Lung (tissue), 11 donors: ENCODE measurements at regions not wholly inside any gene's neighbourhood (a gene's known extent, or its start where the extent isn't known, plus 50 kb on each side); places are given as distances from the start of the nearest gene placed in this dataset.
"Not testable (repeated sequence)": the region's sequence is repeated elsewhere in the genome, so short reads cannot be mapped to it uniquely, and the experiment has no call there.

Experiments used
- ATAC-seq: fragments of 200-7000 bp; cut with Tn5 transposase; one replicate; pipeline ENCODE4 v1.9.1; 2020; ENCODE audit warnings: moderate number of reproducible peaks; ENCODE audit not compliant: insufficient read depth, low FRiP score
- DNase-seq, 3 donors: peaks; one replicate each; pipeline ENCODE4 v3.0.0-alpha.2; 2013 to 2017
- H3K27ac ChIP-seq, 2 donors: one replicate each; pipeline ENCODE4 v1.5.1; 2013; ENCODE audit warnings: mild to moderate bottlenecking in 2 of 2, moderate library complexity in 2 of 2, control low read depth in 1 of 2, inconsistent platforms in 1 of 2, low read depth in 1 of 2, low read length in 1 of 2
- H3K27me3 ChIP-seq, 3 donors: one replicate each; pipeline ENCODE4 v1.5.1; 2013; ENCODE audit warnings: low read length in 2 of 3; ENCODE audit not compliant: control insufficient read depth in 3 of 3, insufficient read depth in 3 of 3
- H3K36me3 ChIP-seq, 4 donors: one replicate each; pipeline ENCODE4 v1.5.1; 2013; ENCODE audit warnings: low read length in 4 of 4, mild to moderate bottlenecking in 1 of 4, moderate library complexity in 1 of 4; ENCODE audit not compliant: control insufficient read depth in 4 of 4, insufficient read depth in 4 of 4
- H3K4me1 ChIP-seq, 5 donors: one replicate each; pipeline ENCODE4 v1.5.1; 2013; ENCODE audit warnings: low read length in 5 of 5, mild to moderate bottlenecking in 2 of 5, moderate library complexity in 1 of 5; ENCODE audit not compliant: control insufficient read depth in 5 of 5, insufficient read depth in 5 of 5
- H3K4me3 ChIP-seq: one replicate; pipeline ENCODE4 v1.5.1; 2013; ENCODE audit warnings: mild to moderate bottlenecking, control low read depth, moderate library complexity
- H3K9ac ChIP-seq, 2 donors: one replicate each; pipeline ENCODE4 v1.5.1; 2013; ENCODE audit warnings: low read length in 2 of 2, control low read depth in 1 of 2; ENCODE audit not compliant: insufficient read depth in 1 of 2
- H3K9me3 ChIP-seq, 4 donors: one replicate each; pipeline ENCODE4 v1.5.1; 2013; ENCODE audit warnings: low read length in 3 of 4, mild to moderate bottlenecking in 1 of 4, moderate library complexity in 1 of 4; ENCODE audit not compliant: control insufficient read depth in 4 of 4, insufficient read depth in 3 of 4
- CTCF ChIP-seq: IDR thresholded peaks from 2 replicates; pipeline ENCODE4 v1.5.1; 2012; ENCODE audit warnings: mild to moderate bottlenecking; ENCODE audit errors: control extremely low read depth, extremely low read depth
- WGBS, 2 donors: extraction: QIAGEN DNeasy Blood & Tissue Kit; methylation state at CpG; one replicate each; pipeline ENCODE4 v1.1.7; 2013; 5-methylcytosine and 5-hydroxymethylcytosine counted together
- donor health status: control.
- donor health status: control.
- donor health status: Bipolar disorder and iron deficiency.
- donor health status: healthy.
- donor health status: DM: yes; HTN: yes; CAD: no.

DNA sequence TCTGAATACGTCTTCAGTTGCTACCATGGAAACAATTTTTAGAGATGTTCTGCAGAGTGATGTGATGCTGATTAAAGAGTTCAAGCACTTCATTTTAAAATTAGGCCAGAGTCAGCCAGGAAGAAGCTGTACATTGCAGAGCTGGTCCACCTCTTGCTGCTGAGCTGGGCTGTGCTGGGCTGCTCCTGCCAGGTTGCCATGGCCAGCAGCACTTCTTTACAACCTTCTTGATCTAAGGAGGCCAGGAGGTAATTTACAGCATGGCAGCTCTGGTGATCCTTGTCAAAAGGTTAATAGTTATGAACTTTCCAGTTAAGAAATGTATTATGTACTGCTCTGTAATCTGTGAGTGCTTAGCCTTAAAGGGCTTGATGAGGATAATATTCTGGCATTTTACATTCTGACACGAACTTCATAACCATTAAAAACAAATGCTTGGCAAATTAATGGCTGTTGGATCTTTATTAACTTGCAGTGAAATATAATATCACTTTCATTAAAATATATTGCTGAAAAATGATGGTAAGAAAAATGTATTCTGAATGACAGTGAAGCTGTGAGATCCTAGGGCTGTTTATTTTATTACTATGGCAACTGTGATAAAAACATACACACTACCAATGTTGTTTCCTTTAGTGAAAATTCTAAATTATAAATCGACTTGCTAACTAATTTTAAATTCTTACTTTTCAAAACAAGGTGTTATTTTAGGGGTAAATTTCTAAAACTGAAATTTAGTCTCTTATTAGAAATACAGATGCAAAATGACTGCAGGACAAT lies 259.7 kb downstream of the RFPL4B start:
- peaks cover 0 to 9% (median 4%) of the 10 kb centered on the region in 4 donors for H3K9me3 ChIP-seq
- ATAC-seq, result no peak
- peaks cover 0 to 8% (median 0%) of the 10 kb centered on the region in 5 donors for H3K4me1 ChIP-seq
- peak; percentile 26 to 79 (median 75) for DNase-seq
- no peaks in the 10 kb centered on the region for H3K27me3 ChIP-seq
- no peak overlapping the region for H3K4me3 ChIP-seq
- WGBS, 2 donors, result 51 to 68% methylated on average over 3 of the region's 3 CpGs
- H3K36me3 ChIP-seq, result no peaks in the 10 kb centered on the region
- H3K27ac ChIP-seq, result no peak overlapping the region
- no peak for TF ChIP-seq CTCF
- no peak overlapping the region for H3K9ac ChIP-seq

- WGBS, 2 donors, result 92% methylated on average over 1 of the region's 1 CpG
Observed at GRCh38 chr6:112608925-112609324, 261.8 kb downstream of the RFPL4B start.

GRCh38 chr6:112613410-112613809 lies 266.3 kb downstream of the RFPL4B start:
- Histone ChIP-seq H3K9me3 (peaks cover 0 to 8% (median 3%) of the 10 kb centered on the region in 4 donors), H3K4me3 (no peak overlapping the region), H3K36me3 (no peaks in the 10 kb centered on the region), H3K27ac (no peak overlapping the region), H3K27me3 (no peaks in the 10 kb centered on the region), H3K4me1 (no peaks in the 10 kb centered on the region), H3K9ac (no peak overlapping the region)
- no peak for TF ChIP-seq CTCF
- 66 to 79% methylated on average over 2 of the region's 2 CpGs for WGBS, 2 donors
- no peak for ATAC-seq
- no peak for DNase-seq

More at GRCh38 chr6:112608925-112609324, 261.8 kb downstream of the RFPL4B start:
- not testable (repeated sequence) for DNase-seq, H3K4me1 ChIP-seq, ATAC-seq, H3K9ac ChIP-seq, H3K27me3 ChIP-seq, H3K4me3 ChIP-seq, H3K27ac ChIP-seq, H3K9me3 ChIP-seq, H3K36me3 ChIP-seq

GRCh38 chr6:112618849-112619248 lies 271.7 kb downstream of the RFPL4B start:
- no peak for ATAC-seq
- 65 to 78% methylated on average over 3 of the region's 3 CpGs for WGBS, 2 donors
- Histone ChIP-seq H3K9me3 (no peaks in the 10 kb centered on the region), H3K9ac (no peak overlapping the region), H3K27me3 (no peaks in the 10 kb centered on the region), H3K27ac (no peak overlapping the region), H3K36me3 (no peaks in the 10 kb centered on the region), H3K4me3 (no peak overlapping the region), H3K4me1 (no peaks in the 10 kb centered on the region)
- no peak for TF ChIP-seq CTCF
- peak in 2 of 3 donors; percentile 30 to 37 for DNase-seq
